ENCODE measurements at regions not wholly inside any gene's neighbourhood (a gene's known extent, or its start where the extent isn't known, plus 50 kb on each side); places are given as distances from the start of the nearest gene placed in this dataset.
A peak's percentile ranks its signal among the peaks of the same experiment; 100 is the strongest.

DNA sequence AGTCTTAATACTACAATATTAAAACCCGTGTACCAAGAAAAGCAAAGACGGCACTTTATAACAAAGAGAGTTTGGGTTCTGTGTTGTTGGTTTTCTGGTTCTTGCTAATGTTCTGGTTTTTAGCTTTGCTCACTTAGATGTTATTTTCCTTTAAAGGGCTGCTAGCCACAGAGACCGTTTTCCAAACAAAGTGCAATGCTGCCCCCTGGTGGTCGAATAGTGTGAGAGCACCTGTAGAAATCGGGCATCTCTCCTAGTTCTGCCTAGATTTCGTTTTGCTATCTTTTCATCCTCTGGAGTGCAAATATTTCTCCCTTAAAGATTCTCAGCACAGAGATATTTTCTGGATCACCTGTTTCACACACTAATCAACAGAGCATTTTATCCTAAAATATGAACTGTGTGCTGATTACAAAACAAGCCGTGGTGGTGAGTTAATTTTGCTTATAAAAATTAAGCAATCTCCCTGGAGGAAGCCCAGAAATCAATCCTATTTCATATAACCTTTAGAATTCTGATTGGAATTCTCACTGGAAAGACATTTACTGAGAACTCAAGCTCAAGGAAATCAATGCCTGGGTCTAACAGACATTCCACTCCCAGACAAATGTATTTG is 334.5 kb upstream of the NOCT start:
- Histone ChIP-seq H3K4me3 (ENCODE audit: insufficient read depth, low read length) (no peak overlapping the region), H4K20me1 (ENCODE audit: insufficient read depth, low read length) (no peaks in the 10 kb centered on the region), H2AFZ (ENCODE audit: low read length) (no peak overlapping the region)

GRCh38 chr4:138680256-138680655 is 335.3 kb upstream of the NOCT start:
- no peak overlapping the region for H2AFZ ChIP-seq (ENCODE audit: low read length)
- H3K4me2 ChIP-seq (ENCODE audit: insufficient read depth, low read length) = peak overlapping the region; percentile 53
- no peaks in the 10 kb centered on the region for H4K20me1 ChIP-seq (ENCODE audit: insufficient read depth, low read length)
- peaks cover 5% of the 10 kb centered on the region for H3K4me1 ChIP-seq (ENCODE audit: insufficient read depth, low read length)
- no peak for DNase-seq (ENCODE audit: insufficient read length, low spot score, missing footprints)
- no peak overlapping the region for H3K4me3 ChIP-seq (ENCODE audit: insufficient read depth, low read length)
- H3K79me2 ChIP-seq (ENCODE audit: insufficient read depth, low read length) = no peaks in the 10 kb centered on the region
- H3K27ac ChIP-seq (ENCODE audit: low read depth, low read length) = no peak overlapping the region
- H3K36me3 ChIP-seq (ENCODE audit: insufficient read depth, low read length) = no peaks in the 10 kb centered on the region
- no peaks in the 10 kb centered on the region for H3K9me3 ChIP-seq (ENCODE audit: low read depth, low read length)
- peaks cover 14% of the 10 kb centered on the region for H3K27me3 ChIP-seq (ENCODE audit: insufficient read depth, low read length)
- no peak for TF ChIP-seq CTCF (IDR thresholded peaks at IDR 0.05; ENCODE audit: extremely low read depth, low read depth, low read length)

More for the DNA sequence above, 334.5 kb upstream of the NOCT start:
- Histone ChIP-seq H3K36me3 (ENCODE audit: insufficient read depth, low read length) (no peaks in the 10 kb centered on the region), H3K27ac (ENCODE audit: low read depth, low read length) (no peak overlapping the region), H3K79me2 (ENCODE audit: insufficient read depth, low read length) (no peaks in the 10 kb centered on the region), H3K27me3 (ENCODE audit: insufficient read depth, low read length) (peaks cover 19% of the 10 kb centered on the region), H3K9me3 (ENCODE audit: low read depth, low read length) (no peaks in the 10 kb centered on the region), H3K4me1 (ENCODE audit: insufficient read depth, low read length) (peaks cover 5% of the 10 kb centered on the region), H3K4me2 (ENCODE audit: insufficient read depth, low read length) (peak overlapping the region; percentile 53)
- DNase-seq (ENCODE audit: insufficient read length, low spot score, missing footprints) = peak; percentile 55
- peak; percentile 91 for TF ChIP-seq CTCF (IDR thresholded peaks at IDR 0.05; ENCODE audit: extremely low read depth, low read depth, low read length)

- Histone ChIP-seq H3K4me2 (ENCODE audit: insufficient read depth, low read length) (no peak overlapping the region), H3K4me3 (ENCODE audit: insufficient read depth, low read length) (no peak overlapping the region), H2AFZ (ENCODE audit: low read length) (no peak overlapping the region), H3K27me3 (ENCODE audit: insufficient read depth, low read length) (peaks cover 13% of the 10 kb centered on the region), H3K4me1 (ENCODE audit: insufficient read depth, low read length) (peaks cover 5% of the 10 kb centered on the region), H3K27ac (ENCODE audit: low read depth, low read length) (no peak overlapping the region), H4K20me1 (ENCODE audit: insufficient read depth, low read length) (no peaks in the 10 kb centered on the region), H3K79me2 (ENCODE audit: insufficient read depth, low read length) (no peaks in the 10 kb centered on the region), H3K36me3 (ENCODE audit: insufficient read depth, low read length) (no peaks in the 10 kb centered on the region), H3K9me3 (ENCODE audit: low read depth, low read length) (no peaks in the 10 kb centered on the region)
- no peak for DNase-seq (ENCODE audit: insufficient read length, low spot score, missing footprints)
- no peak for TF ChIP-seq CTCF (IDR thresholded peaks at IDR 0.05; ENCODE audit: extremely low read depth, low read depth, low read length)
Observed at GRCh38 chr4:138678985-138679746, 336.4 kb upstream of the NOCT start.

- no peak overlapping the region for H3K4me2 ChIP-seq (ENCODE audit: insufficient read depth, low read length)
- H3K4me3 ChIP-seq (ENCODE audit: insufficient read depth, low read length) = no peak overlapping the region
- H3K9me3 ChIP-seq (ENCODE audit: low read depth, low read length) = no peaks in the 10 kb centered on the region
- no peak overlapping the region for H3K27ac ChIP-seq (ENCODE audit: low read depth, low read length)
- DNase-seq (ENCODE audit: insufficient read length, low spot score, missing footprints) = no peak
- no peaks in the 10 kb centered on the region for H4K20me1 ChIP-seq (ENCODE audit: insufficient read depth, low read length)
- no peaks in the 10 kb centered on the region for H3K79me2 ChIP-seq (ENCODE audit: insufficient read depth, low read length)
- peaks cover 5% of the 10 kb centered on the region for H3K4me1 ChIP-seq (ENCODE audit: insufficient read depth, low read length)
- peaks cover 8% of the 10 kb centered on the region for H3K27me3 ChIP-seq (ENCODE audit: insufficient read depth, low read length)
- no peak for TF ChIP-seq CTCF (IDR thresholded peaks at IDR 0.05; ENCODE audit: extremely low read depth, low read depth, low read length)
- H3K36me3 ChIP-seq (ENCODE audit: insufficient read depth, low read length) = no peaks in the 10 kb centered on the region
- no peak overlapping the region for H2AFZ ChIP-seq (ENCODE audit: low read length)
Observed at GRCh38 chr4:138677748-138678147, 337.8 kb upstream of the NOCT start.
